ENCODE measurements at regions not wholly inside any gene's neighbourhood (a gene's known extent, or its start where the extent isn't known, plus 50 kb on each side); places are given as distances from the start of the nearest gene placed in this dataset.

GRCh38 chr15:39075756-39076341, 505.0 kb upstream of the THBS1 start:
- Histone ChIP-seq H3K4me2 (ENCODE audit: low read depth, low read length, poor library complexity, severe bottlenecking) (no peak overlapping the region), H2AFZ (ENCODE audit: low read length) (no peak overlapping the region), H3K27ac (ENCODE audit: low read length) (no peak overlapping the region), H3K79me2 (ENCODE audit: low read length) (no peaks in the 10 kb centered on the region), H3K9me2 (replicated peaks; ENCODE audit: insufficient read depth, low read length) (no peaks in the 10 kb centered on the region), H3K4me1 (ENCODE audit: low read length) (no peaks in the 10 kb centered on the region), H3K4me3 (ENCODE audit: low read length) (no peak overlapping the region), H3K36me3 (ENCODE audit: insufficient read depth, low read length) (no peaks in the 10 kb centered on the region), H3K9me3 (ENCODE audit: low read length) (no peaks in the 10 kb centered on the region), H4K20me1 (ENCODE audit: insufficient read depth, low read depth, low read length) (no peaks in the 10 kb centered on the region), H3K9ac (ENCODE audit: low read length) (no peak overlapping the region), H3K27me3 (ENCODE audit: low read length) (no peaks in the 10 kb centered on the region)
- no peak for DNase-seq

- H3K9ac ChIP-seq (ENCODE audit: low read length): no peak overlapping the region
- no peak overlapping the region for H3K4me3 ChIP-seq (ENCODE audit: low read length)
- no peak overlapping the region for H2AFZ ChIP-seq (ENCODE audit: low read length)
- no peaks in the 10 kb centered on the region for H3K4me1 ChIP-seq (ENCODE audit: low read length)
- no peaks in the 10 kb centered on the region for H3K9me3 ChIP-seq (ENCODE audit: low read length)
- H3K27me3 ChIP-seq (ENCODE audit: low read length): no peaks in the 10 kb centered on the region
- H3K9me2 ChIP-seq (replicated peaks; ENCODE audit: insufficient read depth, low read length): no peaks in the 10 kb centered on the region
- H3K36me3 ChIP-seq (ENCODE audit: insufficient read depth, low read length): no peaks in the 10 kb centered on the region
- no peak overlapping the region for H3K27ac ChIP-seq (ENCODE audit: low read length)
- H3K4me2 ChIP-seq (ENCODE audit: low read depth, low read length, poor library complexity, severe bottlenecking): no peak overlapping the region
- H3K79me2 ChIP-seq (ENCODE audit: low read length): no peaks in the 10 kb centered on the region
- no peaks in the 10 kb centered on the region for H4K20me1 ChIP-seq (ENCODE audit: insufficient read depth, low read depth, low read length)
- no peak for DNase-seq
These were observed 502.9 kb upstream of the THBS1 start for GRCh38 chr15:39078026-39078425.

- no peaks in the 10 kb centered on the region for H3K79me2 ChIP-seq (ENCODE audit: low read length)
- no peaks in the 10 kb centered on the region for H3K9me3 ChIP-seq (ENCODE audit: low read length)
- H3K4me3 ChIP-seq (ENCODE audit: low read length): no peak overlapping the region
- no peak overlapping the region for H3K4me2 ChIP-seq (ENCODE audit: low read depth, low read length, poor library complexity, severe bottlenecking)
- H2AFZ ChIP-seq (ENCODE audit: low read length): no peak overlapping the region
- H3K27me3 ChIP-seq (ENCODE audit: low read length): no peaks in the 10 kb centered on the region
- DNase-seq: no peak
- no peak overlapping the region for H3K27ac ChIP-seq (ENCODE audit: low read length)
- no peaks in the 10 kb centered on the region for H3K36me3 ChIP-seq (ENCODE audit: insufficient read depth, low read length)
- no peaks in the 10 kb centered on the region for H4K20me1 ChIP-seq (ENCODE audit: insufficient read depth, low read depth, low read length)
- no peaks in the 10 kb centered on the region for H3K9me2 ChIP-seq (replicated peaks; ENCODE audit: insufficient read depth, low read length)
- no peaks in the 10 kb centered on the region for H3K4me1 ChIP-seq (ENCODE audit: low read length)
- no peak overlapping the region for H3K9ac ChIP-seq (ENCODE audit: low read length)
These were observed 501.5 kb upstream of the THBS1 start for GRCh38 chr15:39079296-39079847.

GRCh38 chr15:39083213-39083612, 497.7 kb upstream of the THBS1 start:
- no peak for DNase-seq
- H3K4me2 ChIP-seq (ENCODE audit: low read depth, low read length, poor library complexity, severe bottlenecking): no peak overlapping the region
- no peak overlapping the region for H3K27ac ChIP-seq (ENCODE audit: low read length)
- H3K9me2 ChIP-seq (replicated peaks; ENCODE audit: insufficient read depth, low read length): no peaks in the 10 kb centered on the region
- no peaks in the 10 kb centered on the region for H3K27me3 ChIP-seq (ENCODE audit: low read length)
- H3K36me3 ChIP-seq (ENCODE audit: insufficient read depth, low read length): no peaks in the 10 kb centered on the region
- H3K4me3 ChIP-seq (ENCODE audit: low read length): no peak overlapping the region
- H2AFZ ChIP-seq (ENCODE audit: low read length): no peak overlapping the region
- H3K9ac ChIP-seq (ENCODE audit: low read length): no peak overlapping the region
- no peaks in the 10 kb centered on the region for H4K20me1 ChIP-seq (ENCODE audit: insufficient read depth, low read depth, low read length)
- H3K4me1 ChIP-seq (ENCODE audit: low read length): no peaks in the 10 kb centered on the region
- no peaks in the 10 kb centered on the region for H3K79me2 ChIP-seq (ENCODE audit: low read length)
- H3K9me3 ChIP-seq (ENCODE audit: low read length): no peaks in the 10 kb centered on the region

- Histone ChIP-seq H3K79me2 (ENCODE audit: low read length) (no peaks in the 10 kb centered on the region), H4K20me1 (ENCODE audit: insufficient read depth, low read depth, low read length) (no peaks in the 10 kb centered on the region), H3K27me3 (ENCODE audit: low read length) (no peaks in the 10 kb centered on the region), H2AFZ (ENCODE audit: low read length) (no peak overlapping the region), H3K36me3 (ENCODE audit: insufficient read depth, low read length) (no peaks in the 10 kb centered on the region), H3K27ac (ENCODE audit: low read length) (no peak overlapping the region), H3K9me2 (replicated peaks; ENCODE audit: insufficient read depth, low read length) (no peaks in the 10 kb centered on the region), H3K4me3 (ENCODE audit: low read length) (no peak overlapping the region), H3K9ac (ENCODE audit: low read length) (no peak overlapping the region), H3K4me1 (ENCODE audit: low read length) (no peaks in the 10 kb centered on the region), H3K4me2 (ENCODE audit: low read depth, low read length, poor library complexity, severe bottlenecking) (no peak overlapping the region), H3K9me3 (ENCODE audit: low read length) (no peaks in the 10 kb centered on the region)
- no peak for DNase-seq
These were observed 496.0 kb upstream of the THBS1 start for GRCh38 chr15:39084674-39085530.

- Histone ChIP-seq H3K4me3 (ENCODE audit: low read length) (no peak overlapping the region), H3K79me2 (ENCODE audit: low read length) (no peaks in the 10 kb centered on the region), H3K4me1 (ENCODE audit: low read length) (no peaks in the 10 kb centered on the region), H3K27ac (ENCODE audit: low read length) (no peak overlapping the region), H3K36me3 (ENCODE audit: insufficient read depth, low read length) (no peaks in the 10 kb centered on the region), H3K9me2 (replicated peaks; ENCODE audit: insufficient read depth, low read length) (no peaks in the 10 kb centered on the region), H3K4me2 (ENCODE audit: low read depth, low read length, poor library complexity, severe bottlenecking) (no peak overlapping the region), H3K9ac (ENCODE audit: low read length) (no peak overlapping the region), H4K20me1 (ENCODE audit: insufficient read depth, low read depth, low read length) (no peaks in the 10 kb centered on the region), H3K27me3 (ENCODE audit: low read length) (no peaks in the 10 kb centered on the region), H2AFZ (ENCODE audit: low read length) (no peak overlapping the region), H3K9me3 (ENCODE audit: low read length) (no peaks in the 10 kb centered on the region)
- no peak for DNase-seq
These were observed 494.2 kb upstream of the THBS1 start for GRCh38 chr15:39086641-39087040.

GRCh38 chr15:39088156-39088555, 492.7 kb upstream of the THBS1 start:
- Histone ChIP-seq H3K79me2 (ENCODE audit: low read length) (no peaks in the 10 kb centered on the region), H3K27me3 (ENCODE audit: low read length) (no peaks in the 10 kb centered on the region), H3K4me1 (ENCODE audit: low read length) (no peaks in the 10 kb centered on the region), H3K9ac (ENCODE audit: low read length) (no peak overlapping the region), H4K20me1 (ENCODE audit: insufficient read depth, low read depth, low read length) (no peaks in the 10 kb centered on the region), H3K9me3 (ENCODE audit: low read length) (no peaks in the 10 kb centered on the region), H3K36me3 (ENCODE audit: insufficient read depth, low read length) (no peaks in the 10 kb centered on the region), H3K9me2 (replicated peaks; ENCODE audit: insufficient read depth, low read length) (no peaks in the 10 kb centered on the region), H3K4me2 (ENCODE audit: low read depth, low read length, poor library complexity, severe bottlenecking) (no peak overlapping the region), H2AFZ (ENCODE audit: low read length) (no peak overlapping the region), H3K4me3 (ENCODE audit: low read length) (no peak overlapping the region), H3K27ac (ENCODE audit: low read length) (no peak overlapping the region)
- no peak for DNase-seq

GRCh38 chr15:39092354-39092753, 488.5 kb upstream of the THBS1 start:
- Histone ChIP-seq H3K27me3 (ENCODE audit: low read length) (no peaks in the 10 kb centered on the region), H3K9me3 (ENCODE audit: low read length) (no peaks in the 10 kb centered on the region), H3K9me2 (replicated peaks; ENCODE audit: insufficient read depth, low read length) (no peaks in the 10 kb centered on the region), H3K4me1 (ENCODE audit: low read length) (no peaks in the 10 kb centered on the region), H3K4me2 (ENCODE audit: low read depth, low read length, poor library complexity, severe bottlenecking) (no peak overlapping the region), H3K9ac (ENCODE audit: low read length) (no peak overlapping the region), H4K20me1 (ENCODE audit: insufficient read depth, low read depth, low read length) (no peaks in the 10 kb centered on the region), H3K4me3 (ENCODE audit: low read length) (no peak overlapping the region), H3K27ac (ENCODE audit: low read length) (no peak overlapping the region), H2AFZ (ENCODE audit: low read length) (no peak overlapping the region), H3K36me3 (ENCODE audit: insufficient read depth, low read length) (no peaks in the 10 kb centered on the region), H3K79me2 (ENCODE audit: low read length) (no peaks in the 10 kb centered on the region)
- DNase-seq: no peak

All from Karpas-422 (cell line).